Thymus (tissue), 11 donors: ENCODE measurements at regions not wholly inside any gene's neighbourhood (a gene's known extent, or its start where the extent isn't known, plus 50 kb on each side); places are given as distances from the start of the nearest gene placed in this dataset.

Source experiments
- DNase-seq, 9 donors: peaks; one replicate each; pipeline ENCODE4 v3.0.0-alpha.2; 2013; ENCODE audit warnings: low spot score in 9 of 9, low read depth in 6 of 9, missing footprints in 1 of 9
- H3K27ac ChIP-seq, 2 donors: one replicate each; pipeline ENCODE4 v1.5.1; 2013; ENCODE audit warnings: control low read depth in 1 of 2, low read depth in 1 of 2, low read length in 1 of 2, mild to moderate bottlenecking in 1 of 2, moderate library complexity in 1 of 2
- H3K27me3 ChIP-seq, 2 donors: one replicate each; pipeline ENCODE4 v1.5.1; 2013; ENCODE audit warnings: low read length in 1 of 2; ENCODE audit not compliant: control insufficient read depth in 2 of 2, insufficient read depth in 1 of 2
- H3K36me3 ChIP-seq, 2 donors: one replicate each; pipeline ENCODE4 v1.5.1; 2013; ENCODE audit warnings: low read length in 1 of 2, mild to moderate bottlenecking in 1 of 2, moderate library complexity in 1 of 2; ENCODE audit not compliant: control insufficient read depth in 2 of 2, insufficient read depth in 2 of 2
- H3K4me1 ChIP-seq, 2 donors: one replicate each; pipeline ENCODE4 v1.5.1; 2013; ENCODE audit warnings: low read length in 2 of 2; ENCODE audit not compliant: control insufficient read depth in 2 of 2, insufficient read depth in 2 of 2
- H3K4me3 ChIP-seq, 2 donors: one replicate each; pipeline ENCODE4 v1.5.1; 2013; ENCODE audit warnings: low read length in 2 of 2, control low read depth in 1 of 2, mild to moderate bottlenecking in 1 of 2
- H3K9me3 ChIP-seq, 2 donors: one replicate each; pipeline ENCODE4 v1.5.1; 2013; ENCODE audit warnings: low read length in 1 of 2, mild to moderate bottlenecking in 1 of 2; ENCODE audit not compliant: control insufficient read depth in 2 of 2, insufficient read depth in 1 of 2
- WGBS: extraction: QIAGEN DNeasy Blood & Tissue Kit; methylation state at CpG from one replicate; pipeline ENCODE4 v1.1.7; 2013; 5-methylcytosine and 5-hydroxymethylcytosine counted together
- donor health status: healthy.

DNA sequence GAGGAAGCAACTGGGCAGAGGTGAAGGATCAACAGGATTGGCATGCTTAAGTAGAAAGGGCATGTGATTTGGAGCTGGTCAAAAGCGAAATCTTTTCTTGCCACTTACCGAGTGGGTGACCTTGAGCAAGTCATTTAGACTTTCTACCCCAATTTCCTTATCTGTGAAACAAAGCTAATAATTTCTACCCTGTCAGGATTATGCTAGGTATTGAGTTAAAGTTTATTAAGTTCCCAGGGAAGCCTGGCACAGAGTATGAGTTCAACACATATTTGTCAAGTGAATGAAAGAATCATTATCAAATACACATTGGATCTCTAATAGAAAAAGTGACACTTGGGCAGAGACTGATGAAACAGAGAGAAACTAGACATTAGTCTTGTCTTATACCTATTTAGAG is 66.4 kb upstream of the FRMD4B start:
- no peak overlapping the region for H3K4me3 ChIP-seq
- no peaks in the 10 kb centered on the region for H3K4me1 ChIP-seq
- H3K27ac ChIP-seq, result no peak overlapping the region
- H3K9me3 ChIP-seq, result peaks cover 0 to 2% of the 10 kb centered on the region in 2 donors
- no peak for DNase-seq
- H3K27me3 ChIP-seq, result no peaks in the 10 kb centered on the region
- H3K36me3 ChIP-seq, result no peaks in the 10 kb centered on the region
- WGBS, result 96% methylated on average over 2 of the region's 2 CpGs

DNA sequence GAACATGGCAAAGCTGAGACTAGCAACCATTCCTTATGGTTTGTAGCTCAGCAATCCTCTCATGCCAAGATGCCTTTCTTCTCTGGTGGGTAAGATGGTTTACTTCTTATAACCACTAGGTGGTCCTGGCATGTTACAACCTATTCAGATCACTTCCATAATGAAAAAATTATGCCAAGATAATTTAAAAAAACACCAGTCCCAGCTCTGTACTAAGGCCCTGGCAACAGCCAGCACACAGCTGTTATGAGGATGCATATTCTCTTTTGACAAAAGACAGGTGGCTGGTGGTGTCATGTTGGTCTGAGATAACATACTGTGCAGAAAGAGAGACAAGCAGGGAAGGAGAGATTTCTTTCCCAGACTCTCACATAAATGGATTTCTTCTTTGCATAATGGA is 65.7 kb upstream of the FRMD4B start:
- DNase-seq, result no peak
- no peak overlapping the region for H3K4me3 ChIP-seq
- no peak overlapping the region for H3K27ac ChIP-seq

DNA sequence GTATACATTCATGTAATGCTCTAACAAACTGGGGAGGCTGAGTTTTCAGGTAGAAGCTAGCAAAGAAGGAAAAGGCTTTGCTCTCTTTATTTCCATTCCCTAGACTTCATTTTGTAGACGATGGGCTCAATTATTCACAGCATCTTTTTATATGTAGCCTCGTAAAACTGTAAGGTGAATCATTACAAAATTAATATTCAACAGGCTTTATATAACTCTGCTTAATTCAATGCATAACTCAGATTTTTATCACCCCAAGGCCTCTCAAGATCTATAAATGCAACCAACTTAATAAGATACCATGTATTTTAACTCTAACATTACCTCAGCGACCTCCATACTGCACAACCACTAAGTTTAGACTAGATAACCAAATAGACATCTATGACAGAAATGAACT is 63.0 kb upstream of the FRMD4B start:
- Histone ChIP-seq H3K4me3 (no peak overlapping the region), H3K9me3 (no peaks in the 10 kb centered on the region), H3K27me3 (no peaks in the 10 kb centered on the region), H3K27ac (no peak overlapping the region), H3K4me1 (no peaks in the 10 kb centered on the region), H3K36me3 (no peaks in the 10 kb centered on the region)
- no peak for DNase-seq
- 94% methylated on average over 3 of the region's 3 CpGs for WGBS

More for the DNA sequence above, 65.7 kb upstream of the FRMD4B start:
- Histone ChIP-seq H3K36me3 (no peaks in the 10 kb centered on the region), H3K9me3 (peaks cover 0 to 2% of the 10 kb centered on the region in 2 donors), H3K4me1 (no peaks in the 10 kb centered on the region), H3K27me3 (no peaks in the 10 kb centered on the region)

DNA sequence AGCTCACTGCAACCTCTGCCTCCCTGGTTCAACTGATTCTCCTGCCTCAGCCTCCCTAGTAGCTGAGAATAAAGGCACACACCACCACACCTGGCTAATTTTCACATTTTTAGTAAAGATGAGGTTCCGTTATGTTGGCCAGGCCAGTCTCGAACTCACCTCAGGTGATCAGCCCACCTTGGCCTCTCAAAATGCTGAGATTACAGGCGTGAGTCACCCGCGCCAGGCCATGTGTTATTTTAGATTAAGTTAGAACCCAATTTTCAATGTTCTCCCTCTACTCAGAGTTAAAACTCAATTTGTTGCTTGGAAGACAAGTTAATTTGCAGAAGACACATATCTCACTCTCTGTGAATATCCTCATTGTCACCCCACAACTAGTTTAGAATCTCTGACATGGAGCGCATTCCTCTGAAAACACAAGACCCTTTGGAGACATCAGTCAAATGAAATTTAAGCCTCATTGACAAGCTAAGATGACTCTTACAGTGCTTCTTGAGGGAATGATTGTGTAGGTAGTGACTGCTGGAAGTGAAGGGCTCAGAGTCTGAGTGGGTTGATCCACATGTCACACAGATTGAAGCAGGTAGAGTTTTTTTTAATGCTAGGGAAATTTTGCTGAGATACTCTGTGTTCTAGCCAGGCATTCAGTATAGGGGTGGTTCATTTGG is 60.6 kb upstream of the FRMD4B start:
- no peak for DNase-seq
- no peaks in the 10 kb centered on the region for H3K36me3 ChIP-seq
- peaks cover 0 to 4% of the 10 kb centered on the region in 2 donors for H3K4me1 ChIP-seq
- no peak overlapping the region for H3K4me3 ChIP-seq
- H3K27ac ChIP-seq, result no peak overlapping the region
- WGBS, result 98% methylated on average over 6 of the region's 6 CpGs
- H3K27me3 ChIP-seq, result no peaks in the 10 kb centered on the region
- no peaks in the 10 kb centered on the region for H3K9me3 ChIP-seq

DNA sequence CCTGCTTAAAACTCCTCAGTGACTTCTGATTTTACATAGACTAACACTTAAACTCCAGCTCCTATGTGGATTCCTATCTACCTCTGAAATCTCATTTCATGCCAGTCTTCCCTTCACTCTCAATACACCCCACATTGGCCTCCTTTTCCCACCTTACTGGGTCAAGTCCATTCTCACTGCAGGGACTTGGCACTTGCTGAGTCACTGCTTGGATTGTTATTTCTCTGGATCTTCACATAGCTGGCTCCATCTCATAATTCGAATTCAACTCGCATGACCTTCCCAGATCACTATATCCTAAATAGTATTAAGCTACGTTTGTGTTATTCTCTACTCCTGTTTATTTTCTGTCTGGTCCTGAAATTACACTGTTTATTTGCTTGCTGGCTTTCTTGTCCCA is 59.6 kb upstream of the FRMD4B start:
- Histone ChIP-seq H3K36me3 (no peaks in the 10 kb centered on the region), H3K27me3 (no peaks in the 10 kb centered on the region)
- 97% methylated on average over 3 of the region's 3 CpGs for WGBS

DNA sequence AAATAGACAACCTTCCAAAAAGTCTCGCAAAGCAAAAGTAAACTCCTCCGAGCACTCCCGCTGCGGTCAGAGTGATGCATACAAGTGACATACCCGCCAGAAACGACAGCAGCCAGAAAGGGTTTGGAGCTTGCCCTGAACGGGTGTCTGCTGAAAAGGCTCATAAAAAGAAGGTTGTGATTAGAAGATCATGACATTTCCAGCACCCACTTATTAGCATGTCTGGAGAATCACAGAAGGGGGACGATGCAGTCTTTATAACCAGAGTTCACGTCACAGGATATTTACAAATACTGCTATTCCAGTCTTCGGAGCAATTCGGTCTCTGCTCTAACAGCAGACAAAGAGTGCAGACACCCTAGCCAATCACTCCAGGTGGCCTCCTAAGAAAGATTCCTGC is 59.1 kb upstream of the FRMD4B start:
- H3K9me3 ChIP-seq, result no peaks in the 10 kb centered on the region
- DNase-seq, result no peak
- peaks cover 0 to 4% of the 10 kb centered on the region in 2 donors for H3K4me1 ChIP-seq
- H3K36me3 ChIP-seq, result no peaks in the 10 kb centered on the region
- no peaks in the 10 kb centered on the region for H3K27me3 ChIP-seq
- WGBS, result 93% methylated on average over 11 of the region's 11 CpGs
- no peak overlapping the region for H3K27ac ChIP-seq
- no peak overlapping the region for H3K4me3 ChIP-seq

More for the DNA sequence above, 59.6 kb upstream of the FRMD4B start:
- H3K9me3 ChIP-seq, result no peaks in the 10 kb centered on the region
- no peak for DNase-seq
- no peak overlapping the region for H3K27ac ChIP-seq
- H3K4me3 ChIP-seq, result no peak overlapping the region
- peaks cover 0 to 4% of the 10 kb centered on the region in 2 donors for H3K4me1 ChIP-seq

DNA sequence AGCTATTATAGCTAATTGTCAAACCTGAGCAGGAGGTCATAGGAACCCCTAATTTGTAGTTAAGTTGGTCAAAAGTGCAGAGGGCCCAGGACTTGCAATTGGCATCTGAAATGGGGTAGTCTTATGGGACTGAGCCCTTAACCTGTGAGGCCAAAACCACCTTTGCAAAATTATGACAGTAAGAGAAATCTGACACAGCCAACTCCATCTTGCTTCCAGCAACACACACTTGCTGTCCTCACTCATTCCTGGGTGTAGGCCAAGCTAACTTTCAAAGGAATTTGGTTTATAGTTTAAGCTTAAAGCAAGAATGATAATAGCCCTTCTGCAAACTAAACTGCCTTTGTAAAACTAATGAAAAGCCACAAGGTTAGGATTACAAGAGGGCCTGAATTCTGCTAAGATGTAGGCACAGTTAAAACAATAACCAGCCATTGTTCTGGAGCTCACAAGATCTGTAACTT is 57.6 kb upstream of the FRMD4B start:
- no peak for DNase-seq
- H3K27me3 ChIP-seq, result no peaks in the 10 kb centered on the region
- no peaks in the 10 kb centered on the region for H3K36me3 ChIP-seq
- H3K9me3 ChIP-seq, result no peaks in the 10 kb centered on the region
- H3K4me3 ChIP-seq, result no peak overlapping the region
- no peak overlapping the region for H3K27ac ChIP-seq
- peaks cover 0 to 4% of the 10 kb centered on the region in 2 donors for H3K4me1 ChIP-seq

DNA sequence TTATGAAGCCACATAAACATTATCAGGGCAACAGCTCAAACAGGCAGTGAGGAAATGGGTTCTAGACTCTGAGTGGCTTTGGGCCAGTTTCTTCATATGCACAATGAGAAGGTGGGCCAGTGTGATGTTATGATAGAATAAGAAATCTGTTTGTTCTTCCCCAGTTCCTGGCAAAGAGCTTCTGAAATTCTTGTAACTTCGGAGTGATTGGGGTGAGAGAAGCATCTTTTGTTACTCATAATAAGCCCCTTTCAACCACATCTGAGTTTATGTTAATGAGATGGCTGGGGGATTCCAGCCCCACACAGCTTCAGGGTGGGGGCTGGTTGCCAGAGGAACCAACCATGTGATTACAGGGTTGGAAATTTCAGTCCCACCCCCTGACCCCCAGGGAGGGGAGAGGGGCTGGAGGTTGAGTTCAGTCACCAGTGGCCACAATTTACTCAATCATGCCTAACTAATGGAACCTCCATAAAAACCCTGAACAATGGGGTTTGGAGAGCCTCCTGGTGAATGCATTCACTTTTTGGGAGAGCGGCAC is 57.0 kb upstream of the FRMD4B start:
- DNase-seq, result no peak
- Histone ChIP-seq H3K4me1 (peaks cover 0 to 4% of the 10 kb centered on the region in 2 donors), H3K27ac (no peak overlapping the region), H3K27me3 (no peaks in the 10 kb centered on the region), H3K9me3 (no peaks in the 10 kb centered on the region), H3K36me3 (no peaks in the 10 kb centered on the region), H3K4me3 (no peak overlapping the region)
- WGBS, result 93% methylated on average over 2 of the region's 2 CpGs

DNA sequence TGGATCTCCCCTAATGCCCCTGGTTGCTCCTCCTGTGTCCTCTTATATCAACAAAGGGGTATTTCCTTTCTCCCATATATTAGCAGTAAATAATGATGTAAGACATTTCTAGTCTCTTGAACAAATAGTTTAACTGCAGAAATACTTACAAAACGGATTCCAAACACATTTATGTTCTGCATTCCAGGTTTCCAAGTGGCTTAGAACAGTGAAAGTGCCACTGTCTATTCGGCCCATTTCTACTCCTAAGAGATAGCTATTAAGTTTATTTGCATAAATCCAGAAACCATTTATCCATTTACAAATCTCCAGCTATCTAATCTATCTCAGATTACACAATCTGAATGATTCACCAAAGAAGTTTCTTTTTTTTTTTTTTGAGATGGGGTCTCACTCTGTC is 55.8 kb upstream of the FRMD4B start:
- DNase-seq, result no peak
- Histone ChIP-seq H3K27ac (no peak overlapping the region), H3K9me3 (no peaks in the 10 kb centered on the region), H3K27me3 (no peaks in the 10 kb centered on the region), H3K4me3 (no peak overlapping the region), H3K36me3 (no peaks in the 10 kb centered on the region), H3K4me1 (peaks cover 0 to 4% of the 10 kb centered on the region in 2 donors)
- WGBS, result 63% methylated on average over 2 of the region's 2 CpGs
